ENCODE measurements at regions not wholly inside any gene's neighbourhood (a gene's known extent, or its start where the extent isn't known, plus 50 kb on each side); places are given as distances from the start of the nearest gene placed in this dataset.

GRCh38 chr13:34358811-34359513, 541.0 kb downstream of the RFC3 start:
- Histone ChIP-seq H2BK5ac (ENCODE audit: low read depth, low read length, poor library complexity) (no peak overlapping the region), H4K8ac (ENCODE audit: low read depth, low read length) (no peak overlapping the region), H3K9ac (ENCODE audit: low read length) (no peak overlapping the region), H3K79me1 (ENCODE audit: low read length) (no peaks in the 10 kb centered on the region), H3K27me3 (ENCODE audit: insufficient read depth, low read length) (no peaks in the 10 kb centered on the region), H3K23ac (ENCODE audit: low read length) (no peak overlapping the region), H3K4me2 (ENCODE audit: low read length) (no peak overlapping the region), H2AFZ (ENCODE audit: insufficient read depth, low read length, poor library complexity) (no peak overlapping the region), H3K4me3 (ENCODE audit: low read depth, low read length) (no peak overlapping the region), H3K36me3 (ENCODE audit: control insufficient read depth in 1 of 2, insufficient read depth in 2 of 2, low read length in 2 of 2) (no peaks in the 10 kb centered on the region), H3K79me2 (ENCODE audit: control insufficient read depth, insufficient read depth, low read length, poor library complexity) (no peaks in the 10 kb centered on the region), H3K14ac (ENCODE audit: low read length) (no peak overlapping the region), H2BK120ac (ENCODE audit: insufficient read depth, low read length, poor library complexity) (no peak overlapping the region), H2AK5ac (ENCODE audit: low read length) (no peak overlapping the region), H3K18ac (ENCODE audit: low read length) (no peak overlapping the region), H4K12ac (ENCODE audit: low read depth, low read length) (no peak overlapping the region), H3K27ac (ENCODE audit: low read depth, low read length) (no peak overlapping the region), H3K9me3 (ENCODE audit: insufficient read depth, low read depth, low read length) (no peaks in the 10 kb centered on the region), H3K4me1 (ENCODE audit: control insufficient read depth in 1 of 2, insufficient read depth in 2 of 2, low read length in 2 of 2) (peaks cover 4 to 5% of the 10 kb centered on the region in 2 experiments), H2BK12ac (ENCODE audit: low read length) (no peak overlapping the region), H4K91ac (ENCODE audit: low read depth, low read length) (no peak overlapping the region), H3K4ac (ENCODE audit: low read depth, low read length) (no peak overlapping the region)
- no CpG with 5 or more reads among the region's 2 CpGs for whole genome bisulfite sequencing (ENCODE audit: extremely low coverage, insufficient coverage, insufficient read length)
- no peak for DNase-seq

- H3K36me3 ChIP-seq (ENCODE audit: control insufficient read depth in 1 of 2, insufficient read depth in 2 of 2, low read length in 2 of 2): no peaks in the 10 kb centered on the region
- no peaks in the 10 kb centered on the region for H3K9me3 ChIP-seq (ENCODE audit: insufficient read depth, low read depth, low read length)
- H3K9ac ChIP-seq (ENCODE audit: low read length): no peak overlapping the region
- H4K91ac ChIP-seq (ENCODE audit: low read depth, low read length): no peak overlapping the region
- H2BK120ac ChIP-seq (ENCODE audit: insufficient read depth, low read length, poor library complexity): no peak overlapping the region
- H3K18ac ChIP-seq (ENCODE audit: low read length): no peak overlapping the region
- H3K27ac ChIP-seq (ENCODE audit: low read depth, low read length): no peak overlapping the region
- no peaks in the 10 kb centered on the region for H3K79me2 ChIP-seq (ENCODE audit: control insufficient read depth, insufficient read depth, low read length, poor library complexity)
- H4K12ac ChIP-seq (ENCODE audit: low read depth, low read length): no peak overlapping the region
- H3K4me1 ChIP-seq (ENCODE audit: control insufficient read depth in 1 of 2, insufficient read depth in 2 of 2, low read length in 2 of 2): peaks cover 4 to 5% of the 10 kb centered on the region in 2 experiments
- no peak overlapping the region for H3K23ac ChIP-seq (ENCODE audit: low read length)
- no peaks in the 10 kb centered on the region for H3K79me1 ChIP-seq (ENCODE audit: low read length)
- H3K4me2 ChIP-seq (ENCODE audit: low read length): no peak overlapping the region
- H2AK5ac ChIP-seq (ENCODE audit: low read length): no peak overlapping the region
- H2BK5ac ChIP-seq (ENCODE audit: low read depth, low read length, poor library complexity): no peak overlapping the region
- H2BK12ac ChIP-seq (ENCODE audit: low read length): no peak overlapping the region
- no peaks in the 10 kb centered on the region for H3K27me3 ChIP-seq (ENCODE audit: insufficient read depth, low read length)
- H3K4me3 ChIP-seq (ENCODE audit: low read depth, low read length): no peak overlapping the region
- peak; percentile 54 to 68 for DNase-seq
- no peak overlapping the region for H3K4ac ChIP-seq (ENCODE audit: low read depth, low read length)
- H2AFZ ChIP-seq (ENCODE audit: insufficient read depth, low read length, poor library complexity): no peak overlapping the region
- no peak overlapping the region for H3K14ac ChIP-seq (ENCODE audit: low read length)
- no peak overlapping the region for H4K8ac ChIP-seq (ENCODE audit: low read depth, low read length)
Measured at GRCh38 chr13:34360702-34361101, 542.8 kb downstream of the RFC3 start.

- Histone ChIP-seq H3K27ac (ENCODE audit: low read depth, low read length) (no peak overlapping the region), H2BK12ac (ENCODE audit: low read length) (no peak overlapping the region), H3K9ac (ENCODE audit: low read length) (no peak overlapping the region), H3K79me2 (ENCODE audit: control insufficient read depth, insufficient read depth, low read length, poor library complexity) (no peaks in the 10 kb centered on the region), H4K91ac (ENCODE audit: low read depth, low read length) (no peak overlapping the region), H3K4me3 (ENCODE audit: low read depth, low read length) (no peak overlapping the region), H3K4me1 (ENCODE audit: control insufficient read depth in 1 of 2, insufficient read depth in 2 of 2, low read length in 2 of 2) (peaks cover 4 to 5% of the 10 kb centered on the region in 2 experiments), H3K14ac (ENCODE audit: low read length) (no peak overlapping the region), H2BK120ac (ENCODE audit: insufficient read depth, low read length, poor library complexity) (no peak overlapping the region), H2AK5ac (ENCODE audit: low read length) (no peak overlapping the region), H4K12ac (ENCODE audit: low read depth, low read length) (no peak overlapping the region), H3K36me3 (ENCODE audit: control insufficient read depth in 1 of 2, insufficient read depth in 2 of 2, low read length in 2 of 2) (no peaks in the 10 kb centered on the region), H3K79me1 (ENCODE audit: low read length) (no peaks in the 10 kb centered on the region), H3K18ac (ENCODE audit: low read length) (no peak overlapping the region), H3K4ac (ENCODE audit: low read depth, low read length) (no peak overlapping the region), H2BK5ac (ENCODE audit: low read depth, low read length, poor library complexity) (no peak overlapping the region), H2AFZ (ENCODE audit: insufficient read depth, low read length, poor library complexity) (no peak overlapping the region), H3K23ac (ENCODE audit: low read length) (no peak overlapping the region), H3K9me3 (ENCODE audit: insufficient read depth, low read depth, low read length) (no peaks in the 10 kb centered on the region), H3K27me3 (ENCODE audit: insufficient read depth, low read length) (no peaks in the 10 kb centered on the region), H4K8ac (ENCODE audit: low read depth, low read length) (no peak overlapping the region), H3K4me2 (ENCODE audit: low read length) (no peak overlapping the region)
- DNase-seq: peak; percentile 55 to 93
- WGBS (ENCODE audit: extremely low coverage, insufficient coverage, insufficient read length): no CpG with 5 or more reads among the region's 4 CpGs
Measured at GRCh38 chr13:34361560-34361959, 543.6 kb downstream of the RFC3 start.

GRCh38 chr13:34363266-34363665, 545.3 kb downstream of the RFC3 start:
- Histone ChIP-seq H3K27ac (ENCODE audit: low read depth, low read length) (no peak overlapping the region), H3K79me2 (ENCODE audit: control insufficient read depth, insufficient read depth, low read length, poor library complexity) (no peaks in the 10 kb centered on the region), H2BK5ac (ENCODE audit: low read depth, low read length, poor library complexity) (no peak overlapping the region), H3K4me3 (ENCODE audit: low read depth, low read length) (no peak overlapping the region), H4K12ac (ENCODE audit: low read depth, low read length) (no peak overlapping the region), H3K36me3 (ENCODE audit: control insufficient read depth in 1 of 2, insufficient read depth in 2 of 2, low read length in 2 of 2) (no peaks in the 10 kb centered on the region), H2AFZ (ENCODE audit: insufficient read depth, low read length, poor library complexity) (no peak overlapping the region), H3K79me1 (ENCODE audit: low read length) (no peaks in the 10 kb centered on the region), H3K9me3 (ENCODE audit: insufficient read depth, low read depth, low read length) (no peaks in the 10 kb centered on the region), H3K4me2 (ENCODE audit: low read length) (no peak overlapping the region), H3K23ac (ENCODE audit: low read length) (no peak overlapping the region), H3K4ac (ENCODE audit: low read depth, low read length) (no peak overlapping the region), H3K9ac (ENCODE audit: low read length) (peak overlapping the region; percentile 46), H2BK120ac (ENCODE audit: insufficient read depth, low read length, poor library complexity) (no peak overlapping the region), H3K27me3 (ENCODE audit: insufficient read depth, low read length) (no peaks in the 10 kb centered on the region), H2AK5ac (ENCODE audit: low read length) (no peak overlapping the region), H3K4me1 (ENCODE audit: control insufficient read depth in 1 of 2, insufficient read depth in 2 of 2, low read length in 2 of 2) (no peaks in the 10 kb centered on the region), H3K18ac (ENCODE audit: low read length) (no peak overlapping the region), H2BK12ac (ENCODE audit: low read length) (no peak overlapping the region), H4K8ac (ENCODE audit: low read depth, low read length) (no peak overlapping the region), H4K91ac (ENCODE audit: low read depth, low read length) (no peak overlapping the region), H3K14ac (ENCODE audit: low read length) (no peak overlapping the region)
- DNase-seq: no peak
- WGBS (ENCODE audit: extremely low coverage, insufficient coverage, insufficient read length): no CpG with 5 or more reads among the region's 4 CpGs

All from trophoblast cell (in vitro differentiated cells and primary cell).